Fibroblast of gingiva (primary cell): ENCODE measurements at regions not wholly inside any gene's neighbourhood (a gene's known extent, or its start where the extent isn't known, plus 50 kb on each side); places are given as distances from the start of the nearest gene placed in this dataset.

Experiments used
- DNase-seq: peaks from one replicate; pipeline ENCODE4 v3.0.0-alpha.2; 2011; ENCODE audit warnings: low read depth

GRCh38 chr12:131486451-131487230 lies 224.2 kb upstream of the SFSWAP start:
- no peak for DNase-seq

DNA sequence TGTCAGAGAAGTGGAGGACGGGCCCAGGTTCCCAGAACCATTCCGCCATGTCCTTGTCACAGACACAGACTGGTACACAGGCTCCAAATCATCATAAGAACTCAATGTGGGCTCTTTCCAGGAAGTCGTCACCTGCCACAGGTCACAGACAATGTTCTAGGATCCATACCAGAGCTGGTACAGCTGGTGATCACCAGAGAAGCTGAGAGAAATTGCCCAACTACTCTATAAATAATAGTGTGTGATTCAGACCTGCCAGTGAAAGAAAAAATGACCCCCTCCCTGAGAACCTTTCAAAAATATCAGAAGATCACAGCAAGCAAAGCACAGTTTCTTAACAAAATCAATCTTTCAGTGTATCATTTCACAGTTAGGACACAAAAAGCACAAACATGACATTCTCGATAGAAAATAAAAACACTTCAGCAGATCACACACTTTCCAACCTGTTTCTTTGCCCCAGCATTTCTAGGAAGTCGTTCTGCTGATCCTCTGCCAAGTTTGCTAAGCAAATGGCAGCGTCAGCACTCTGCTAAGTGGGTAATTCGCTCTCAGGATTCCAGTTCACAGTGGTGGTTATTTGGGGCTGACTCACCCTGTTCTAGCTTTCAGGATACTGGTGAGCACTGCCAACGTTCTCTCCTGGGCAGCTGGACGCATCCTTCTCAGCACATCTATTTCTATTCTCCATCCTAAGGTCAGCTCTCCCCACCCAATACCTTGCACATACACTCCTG lies 223.3 kb upstream of the SFSWAP start:
- DNase-seq = no peak

DNA sequence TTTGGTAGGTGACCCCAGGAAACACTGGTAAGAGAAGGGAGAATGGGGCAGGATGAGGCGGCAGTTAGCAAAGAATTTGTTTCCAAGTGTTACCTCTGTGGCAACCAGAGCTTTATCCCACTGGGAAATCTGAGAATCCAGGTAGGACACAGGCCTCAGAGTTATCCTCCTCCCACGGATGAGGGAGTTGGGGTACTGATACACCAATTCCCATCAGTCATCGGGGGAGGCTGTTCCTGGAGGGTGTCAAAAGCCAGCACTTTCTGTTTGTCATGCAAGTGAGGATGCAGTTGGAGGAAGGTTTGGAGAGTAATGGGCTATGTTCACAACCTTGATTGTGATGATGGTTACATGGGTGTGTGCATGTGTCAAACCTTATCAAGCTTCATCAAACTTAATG lies 221.2 kb upstream of the SFSWAP start:
- no peak for DNase-seq

DNA sequence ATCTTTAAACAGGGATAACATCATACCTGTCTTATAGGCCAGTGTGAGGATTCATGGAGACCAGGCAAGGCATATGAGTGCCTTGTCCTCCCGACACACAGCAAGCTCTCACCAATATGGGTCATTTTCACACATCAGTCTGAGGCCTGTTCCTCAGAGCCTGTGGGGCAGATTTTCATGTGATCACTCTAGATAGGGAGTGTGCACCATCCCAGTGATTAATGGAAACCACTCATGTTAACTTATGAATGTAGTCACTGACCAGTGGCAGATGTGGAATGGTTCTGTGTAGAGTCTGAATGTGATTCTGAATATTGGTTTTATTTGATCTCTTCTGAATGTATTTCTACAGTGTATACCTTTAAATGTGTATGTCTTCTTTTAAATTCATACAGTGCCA lies 219.7 kb upstream of the SFSWAP start:
- DNase-seq = no peak

DNA sequence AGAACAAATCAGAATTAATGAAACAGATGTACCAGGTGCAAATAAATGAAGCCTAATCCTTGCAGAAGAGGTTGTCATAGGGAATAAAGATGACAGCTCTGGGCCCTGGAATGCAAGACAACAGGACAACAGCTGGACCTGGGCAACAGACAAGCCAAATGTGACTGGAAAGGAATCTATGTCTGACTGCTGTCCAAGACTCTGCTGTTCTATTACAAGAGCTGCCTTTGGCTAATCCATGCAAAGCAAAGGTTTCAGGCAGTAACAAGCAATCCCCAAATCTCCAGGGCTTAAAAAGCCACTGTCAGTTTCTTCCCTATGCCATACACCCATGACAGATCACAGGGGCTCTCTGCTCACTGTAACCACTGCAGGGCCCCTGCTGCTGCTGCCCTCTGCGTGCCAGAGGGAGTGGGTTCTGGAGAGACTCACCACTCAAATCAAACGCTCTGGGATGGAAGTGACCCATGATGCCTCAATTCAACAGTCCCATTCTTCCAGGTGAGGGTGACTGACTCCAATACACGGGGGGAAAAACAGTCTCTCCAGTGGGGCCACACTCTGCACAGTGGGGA lies 218.9 kb upstream of the SFSWAP start:
- no peak for DNase-seq

DNA sequence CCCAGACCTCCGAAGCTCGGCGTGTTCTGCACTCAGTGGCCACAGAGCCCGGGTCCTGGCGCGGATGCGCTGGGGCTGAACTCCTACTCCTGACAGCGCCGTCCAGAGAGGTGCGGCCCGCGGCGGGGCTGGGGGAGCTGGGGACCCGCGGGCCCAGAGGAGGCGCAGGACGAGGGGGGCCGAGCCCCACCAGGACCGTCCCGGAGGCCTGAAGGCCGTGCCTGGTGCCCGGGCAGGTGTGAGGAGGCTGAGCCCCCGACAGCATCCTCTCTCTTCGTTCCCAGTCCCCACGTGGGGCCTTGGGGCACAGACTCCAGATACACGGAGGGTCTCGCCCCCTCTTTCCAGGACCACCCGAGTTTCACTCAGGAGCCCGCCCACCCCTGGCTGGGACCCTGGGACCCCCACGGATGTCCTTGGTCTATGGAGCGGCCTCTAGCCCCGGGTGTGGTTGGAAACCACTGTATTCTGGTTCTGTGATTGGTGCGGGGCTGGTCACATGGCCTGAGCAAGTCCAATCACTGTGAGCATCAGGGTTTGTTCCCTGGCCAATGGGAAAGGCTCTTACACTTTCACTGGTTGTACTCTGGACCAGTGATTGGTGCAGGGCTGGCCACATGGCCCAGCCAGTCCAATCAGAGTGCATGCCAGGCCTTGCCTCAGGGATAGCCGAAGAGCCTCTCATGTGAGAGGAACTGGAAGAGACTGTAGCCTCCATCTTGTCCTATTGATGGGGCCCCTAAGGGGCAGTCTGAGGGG lies 217.6 kb upstream of the SFSWAP start:
- no peak for DNase-seq

- no peak for DNase-seq
These were observed 216.7 kb upstream of the SFSWAP start for GRCh38 chr12:131494216-131494615.

GRCh38 chr12:131494741-131495524 lies 216.0 kb upstream of the SFSWAP start:
- no peak for DNase-seq

GRCh38 chr12:131497966-131498365 lies 212.9 kb upstream of the SFSWAP start:
- DNase-seq = no peak

DNA sequence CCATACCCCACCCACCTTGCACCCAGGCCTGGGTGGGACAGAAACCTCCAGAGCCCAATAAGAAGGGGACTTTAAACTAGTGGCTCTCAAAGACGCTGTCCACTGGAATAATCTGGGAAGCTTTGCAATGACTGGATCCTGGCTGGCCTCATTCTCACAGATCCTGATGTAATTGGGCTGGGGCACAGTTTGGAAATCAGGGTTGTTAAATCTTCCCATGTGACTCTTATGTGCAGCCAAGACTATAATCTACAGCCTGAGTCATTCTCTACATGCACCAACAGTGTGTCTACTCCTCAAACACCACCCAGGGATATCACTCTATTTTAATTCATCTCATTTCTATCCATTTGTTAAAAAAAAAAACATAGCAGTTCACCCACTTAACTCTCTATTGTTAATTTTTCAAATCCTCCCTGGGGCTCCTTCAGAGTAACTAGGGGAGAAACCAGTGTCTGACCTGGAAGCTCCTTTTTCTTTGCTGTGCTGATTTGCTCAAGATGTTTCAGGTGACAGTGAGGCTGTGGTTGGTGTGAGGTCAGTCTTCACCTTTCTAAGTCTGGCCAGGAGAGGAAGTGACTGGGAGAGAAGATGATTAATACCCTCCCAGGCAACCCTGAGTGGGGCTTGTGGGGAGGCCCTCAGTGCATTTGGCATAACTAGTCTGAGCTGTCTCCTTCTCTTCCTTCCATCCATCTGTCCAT lies 211.6 kb upstream of the SFSWAP start:
- no peak for DNase-seq

DNA sequence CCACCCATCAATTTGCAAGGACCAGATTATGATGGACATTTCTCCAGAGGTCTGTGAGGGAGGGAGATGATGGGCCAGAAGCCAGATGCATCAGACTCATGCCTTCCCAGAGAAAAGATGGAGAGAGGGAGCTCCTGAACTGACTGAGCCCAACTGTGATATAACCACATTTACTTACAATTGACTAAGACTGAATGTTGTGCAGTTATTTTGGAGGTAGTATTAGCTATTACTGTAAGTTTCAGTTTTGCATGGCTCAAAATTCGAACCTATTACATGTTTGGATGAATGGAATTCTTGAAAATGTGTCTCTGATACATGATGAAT lies 211.1 kb upstream of the SFSWAP start:
- no peak for DNase-seq

GRCh38 chr12:131500564-131500963 lies 210.3 kb upstream of the SFSWAP start:
- DNase-seq = no peak

DNA sequence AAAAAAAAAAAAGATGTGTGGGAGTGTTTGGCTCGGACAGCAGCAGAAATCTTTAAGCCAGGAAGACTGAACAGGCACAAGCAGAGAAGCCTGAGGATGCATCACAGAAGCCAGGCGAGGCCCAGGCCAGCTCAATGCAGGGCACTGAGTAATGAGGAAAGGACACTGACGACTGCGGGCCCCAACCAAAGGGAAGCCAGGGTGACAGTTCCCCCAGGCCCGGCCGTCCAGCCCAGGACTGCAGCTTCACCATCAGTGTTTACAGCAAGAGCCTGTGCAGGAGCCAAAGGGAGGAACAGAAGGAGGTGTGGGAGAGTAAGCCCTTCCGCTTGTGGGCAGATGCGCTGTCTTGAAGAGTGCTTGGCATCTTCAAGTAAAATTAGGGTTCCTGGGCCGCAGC lies 205.3 kb upstream of the SFSWAP start:
- no peak for DNase-seq

DNA sequence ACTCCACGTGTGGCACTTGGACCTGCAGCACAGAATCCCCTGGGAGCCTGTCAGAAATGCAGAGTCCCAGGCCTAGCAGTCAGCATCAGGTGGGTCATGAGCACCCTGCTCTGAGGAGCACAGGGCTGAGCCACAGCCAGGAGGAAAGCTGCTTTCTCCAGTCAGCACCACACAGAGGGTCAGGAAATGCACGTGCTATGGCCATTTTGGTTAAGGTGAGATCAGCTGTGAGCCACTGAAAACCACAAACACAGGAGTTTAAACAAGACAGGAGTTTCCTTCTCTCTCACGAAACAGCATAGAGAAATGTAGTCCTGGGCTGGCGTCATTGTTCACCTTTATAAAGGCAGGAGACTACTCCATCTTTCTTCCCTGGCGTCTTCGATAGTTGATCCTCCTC lies 204.5 kb upstream of the SFSWAP start:
- no peak for DNase-seq

DNA sequence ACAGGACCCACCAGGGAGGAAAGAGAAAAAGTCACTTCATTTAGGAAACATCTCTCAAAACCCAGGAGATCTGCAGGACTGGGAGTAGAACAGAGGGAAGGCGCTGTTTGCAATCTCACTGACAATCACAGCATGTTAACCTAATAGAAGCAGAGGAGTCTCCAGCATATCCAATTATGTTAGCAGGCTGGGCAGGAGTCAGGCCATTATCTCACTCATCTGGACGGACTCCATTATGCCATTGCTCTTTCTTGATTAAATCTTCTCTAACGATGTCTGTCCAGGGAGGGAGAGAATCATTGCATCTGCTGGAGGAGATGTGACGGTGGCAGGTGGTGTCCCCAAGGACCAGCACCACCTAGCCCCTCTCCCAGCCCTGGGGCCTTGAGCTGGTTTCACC lies 203.8 kb upstream of the SFSWAP start:
- DNase-seq = no peak

DNA sequence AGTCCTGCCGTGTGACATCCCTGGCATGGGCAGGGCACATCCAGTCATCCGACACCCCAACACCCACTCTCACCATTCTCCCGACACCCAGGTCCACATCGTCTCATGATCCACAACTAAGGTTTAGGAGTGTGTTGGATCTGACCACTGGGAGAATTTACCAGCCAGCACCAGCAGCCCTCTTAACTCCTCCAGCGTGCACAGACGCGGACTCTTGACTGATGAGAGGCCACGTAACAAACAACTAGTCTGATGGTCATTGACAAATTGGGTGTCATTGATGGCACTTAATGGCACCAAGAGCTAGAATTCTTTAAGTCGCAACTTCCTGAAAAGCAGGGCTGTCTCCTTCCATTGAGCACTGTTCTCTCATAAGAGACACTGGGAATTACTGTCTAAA lies 203.0 kb upstream of the SFSWAP start:
- DNase-seq = no peak

GRCh38 chr12:131509701-131510100 lies 201.2 kb upstream of the SFSWAP start:
- DNase-seq = no peak

DNA sequence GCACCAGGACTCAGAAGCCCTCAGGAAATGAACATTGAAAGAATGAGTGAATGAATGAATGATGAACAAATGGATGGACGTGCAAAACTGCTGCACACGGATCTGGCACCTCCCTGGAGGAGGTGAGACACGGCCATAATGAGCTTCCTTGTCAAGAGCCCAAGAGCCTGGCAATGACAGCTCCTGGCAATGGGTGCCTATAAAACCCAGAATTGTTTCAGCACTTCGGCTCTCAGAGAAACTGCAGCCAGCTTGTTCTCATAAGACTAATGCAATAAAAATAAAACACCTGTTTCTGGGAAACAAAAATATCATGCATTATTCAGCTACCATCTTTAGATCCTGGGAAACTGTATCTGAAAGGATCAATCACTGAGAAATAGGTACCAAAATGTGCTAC lies 200.5 kb upstream of the SFSWAP start:
- no peak for DNase-seq

GRCh38 chr12:131511391-131511802 lies 199.5 kb upstream of the SFSWAP start:
- no peak for DNase-seq

- DNase-seq = no peak
These were observed 198.9 kb upstream of the SFSWAP start for GRCh38 chr12:131511803-131512561.

DNA sequence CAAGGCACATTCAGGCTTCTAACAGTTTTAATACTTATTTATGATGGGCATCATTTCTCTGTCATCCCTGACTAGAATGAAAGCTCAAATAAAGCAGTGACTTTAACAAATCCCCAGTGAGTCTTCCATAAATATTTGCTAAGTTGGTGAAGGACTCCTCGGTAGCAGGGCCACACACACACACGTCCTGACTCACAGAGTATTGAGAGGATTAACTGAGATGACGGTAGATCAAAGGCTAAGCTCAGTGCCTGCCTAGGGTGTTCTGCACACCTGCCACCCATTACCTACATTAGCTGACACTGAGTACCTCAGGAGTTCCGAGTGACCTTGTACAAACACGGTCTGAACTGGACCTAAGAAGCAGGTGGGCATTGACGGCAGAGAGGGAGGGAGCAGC lies 197.3 kb upstream of the SFSWAP start:
- DNase-seq = no peak
